Astrocyte (in vitro differentiated cells and primary cell): ENCODE measurements at regions not wholly inside any gene's neighbourhood (a gene's known extent, or its start where the extent isn't known, plus 50 kb on each side); places are given as distances from the start of the nearest gene placed in this dataset.

Source experiments
- DNase-seq: peaks from one replicate; pipeline ENCODE4 v3.0.0-alpha.2; 2010; ENCODE audit warnings: low read depth
- FAIRE-seq: peaks from 2 replicates; lab custom pipeline; 2011; peaks lifted over from hg19 to GRCh38; lab: Jason Lieb, UNC
- H2AFZ ChIP-seq: 2 replicates; pipeline ENCODE4 v1.6.0; 2012; ENCODE audit warnings: low read depth, low read length, inconsistent platforms
- H3K27ac ChIP-seq: 2 replicates; pipeline ENCODE4 v1.5.1; 2011; ENCODE audit warnings: low read depth, low read length, inconsistent platforms
- H3K27me3 ChIP-seq: 2 replicates; pipeline ENCODE4 v1.6.0; 2011; ENCODE audit warnings: low read length, inconsistent platforms; ENCODE audit not compliant: insufficient read depth
- H3K36me3 ChIP-seq: 2 replicates; pipeline ENCODE4 v1.5.1; 2011; ENCODE audit warnings: low read length, inconsistent platforms; ENCODE audit not compliant: insufficient read depth
- H3K4me1 ChIP-seq: 2 replicates; pipeline ENCODE4 v1.5.1; 2011; ENCODE audit warnings: low read length, inconsistent platforms; ENCODE audit not compliant: insufficient read depth
- H3K4me2 ChIP-seq: 2 replicates; pipeline ENCODE4 v1.6.0; 2012; ENCODE audit warnings: low read length, inconsistent platforms
- H3K4me3 ChIP-seq: 2 replicates; pipeline ENCODE4 v1.5.1; 2011; ENCODE audit warnings: low read depth, mild to moderate bottlenecking, low read length, inconsistent platforms; ENCODE audit not compliant: insufficient read depth
- H3K79me2 ChIP-seq: 2 replicates; pipeline ENCODE4 v1.6.0; 2012; ENCODE audit warnings: mild to moderate bottlenecking, low read length, inconsistent platforms; ENCODE audit not compliant: insufficient read depth
- H3K9ac ChIP-seq: 2 replicates; pipeline ENCODE4 v1.6.0; 2012; ENCODE audit warnings: mild to moderate bottlenecking, low read length, inconsistent platforms
- H3K9me3 ChIP-seq: 2 replicates; pipeline ENCODE4 v1.5.1; 2012; ENCODE audit warnings: low read depth, mild to moderate bottlenecking, low read length, inconsistent platforms; ENCODE audit not compliant: insufficient read depth
- H4K20me1 ChIP-seq: 2 replicates; pipeline ENCODE4 v1.6.0; 2012; ENCODE audit warnings: low read length, inconsistent platforms; ENCODE audit not compliant: insufficient read depth
- H3K27ac Mint-ChIP-seq: one replicate; pipeline ENCODE4 v1.8.0; 2021; ENCODE audit warnings: mild to moderate bottlenecking, mixed read lengths; ENCODE audit not compliant: unreplicated experiment
- H3K27me3 Mint-ChIP-seq: one replicate; pipeline ENCODE4 v1.8.0; 2021; ENCODE audit warnings: low read depth, mixed read lengths; ENCODE audit not compliant: unreplicated experiment
- H3K36me3 Mint-ChIP-seq: one replicate; pipeline ENCODE4 v1.8.0; 2021; ENCODE audit warnings: low read depth, mixed read lengths; ENCODE audit not compliant: unreplicated experiment
- H3K4me1 Mint-ChIP-seq: one replicate; pipeline ENCODE4 v1.8.0; 2021; ENCODE audit warnings: low read depth, mixed read lengths; ENCODE audit not compliant: unreplicated experiment
- H3K4me3 Mint-ChIP-seq: one replicate; pipeline ENCODE4 v1.8.0; 2021; ENCODE audit warnings: mild to moderate bottlenecking, moderate library complexity, mixed read lengths; ENCODE audit not compliant: unreplicated experiment
- H3K9me3 Mint-ChIP-seq: one replicate; pipeline ENCODE4 v1.8.0; 2021; ENCODE audit warnings: mild to moderate bottlenecking, mixed read lengths; ENCODE audit not compliant: unreplicated experiment
- CTCF ChIP-seq: IDR thresholded peaks from 2 replicates; pipeline ENCODE4 v1.5.1; 2011; ENCODE audit warnings: low read depth, mild to moderate bottlenecking, inconsistent platforms, low read length, moderate library complexity; ENCODE audit not compliant: insufficient read depth
- EZH2 ChIP-seq: IDR thresholded peaks from 2 replicates; pipeline ENCODE4 v1.6.1; 2012; ENCODE audit warnings: mild to moderate bottlenecking, low read length, inconsistent platforms; ENCODE audit not compliant: insufficient read depth

- Histone ChIP-seq H3K27ac (no peak overlapping the region), H2AFZ (no peak overlapping the region), H3K9ac (no peak overlapping the region), H4K20me1 (no peaks in the 10 kb centered on the region), H3K79me2 (no peaks in the 10 kb centered on the region), H3K4me2 (no peak overlapping the region), H3K4me3 (no peak overlapping the region), H3K27me3 (no peaks in the 10 kb centered on the region), H3K36me3 (no peaks in the 10 kb centered on the region), H3K4me1 (no peaks in the 10 kb centered on the region), H3K9me3 (no peaks in the 10 kb centered on the region)
- DNase-seq (no peak), FAIRE-seq (no peak)
- Mint-ChIP-seq H3K4me1 (peaks cover 3% of the 10 kb centered on the region), H3K27ac (no peak overlapping the region), H3K36me3 (no peaks in the 10 kb centered on the region), H3K4me3 (no peak overlapping the region), H3K27me3 (no peaks in the 10 kb centered on the region), H3K9me3 (no peaks in the 10 kb centered on the region)
- no peak for TF ChIP-seq CTCF
- no peak for TF ChIP-seq EZH2
Observed at GRCh38 chr2:107545851-107546250, 280.8 kb upstream of the RGPD4 start.

GRCh38 chr2:107548216-107548615, 278.5 kb upstream of the RGPD4 start:
- Mint-ChIP-seq H3K9me3 (no peaks in the 10 kb centered on the region), H3K4me1 (no peaks in the 10 kb centered on the region), H3K27ac (no peak overlapping the region), H3K27me3 (no peaks in the 10 kb centered on the region), H3K4me3 (no peak overlapping the region), H3K36me3 (no peaks in the 10 kb centered on the region)
- TF ChIP-seq EZH2 (no peak), CTCF (no peak)
- H3K79me2 ChIP-seq: no peaks in the 10 kb centered on the region
- no peaks in the 10 kb centered on the region for H3K4me1 ChIP-seq
- FAIRE-seq (no peak), DNase-seq (no peak)
- H3K9ac ChIP-seq: no peak overlapping the region
- H3K27me3 ChIP-seq: no peaks in the 10 kb centered on the region
- H3K9me3 ChIP-seq: no peaks in the 10 kb centered on the region
- H3K36me3 ChIP-seq: no peaks in the 10 kb centered on the region
- H3K4me2 ChIP-seq: no peak overlapping the region
- no peaks in the 10 kb centered on the region for H4K20me1 ChIP-seq
- no peak overlapping the region for H2AFZ ChIP-seq
- no peak overlapping the region for H3K27ac ChIP-seq
- H3K4me3 ChIP-seq: no peak overlapping the region

DNA sequence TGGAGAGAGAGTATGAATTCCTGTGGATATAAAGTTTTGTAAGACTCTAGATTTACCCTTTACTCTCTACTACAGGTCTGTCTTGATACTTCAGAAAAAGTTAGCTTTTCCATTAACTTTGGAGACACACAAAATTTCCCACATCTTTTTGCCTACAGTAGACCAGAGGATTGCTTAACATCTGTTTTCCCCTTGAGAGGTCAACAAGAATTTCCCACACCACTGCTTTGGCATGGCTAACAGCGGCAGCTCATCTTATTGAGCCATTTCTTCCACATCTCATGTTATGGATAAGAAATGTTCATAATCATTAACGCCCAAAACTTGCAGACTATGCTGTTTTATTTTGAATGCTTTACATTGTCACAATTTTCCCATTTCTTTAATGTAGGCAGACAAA, 273.6 kb upstream of the RGPD4 start:
- FAIRE-seq: no peak
- Mint-ChIP-seq H3K27ac (no peak overlapping the region), H3K27me3 (no peaks in the 10 kb centered on the region), H3K4me3 (no peak overlapping the region), H3K9me3 (peaks cover 8% of the 10 kb centered on the region), H3K36me3 (peaks cover 2% of the 10 kb centered on the region), H3K4me1 (no peaks in the 10 kb centered on the region)
- no peaks in the 10 kb centered on the region for H3K36me3 ChIP-seq
- H3K9ac ChIP-seq: no peak overlapping the region
- H2AFZ ChIP-seq: no peak overlapping the region
- H3K27ac ChIP-seq: no peak overlapping the region
- H3K4me2 ChIP-seq: no peak overlapping the region
- no peaks in the 10 kb centered on the region for H3K27me3 ChIP-seq
- TF ChIP-seq EZH2 (no peak), CTCF (no peak)
- DNase-seq: no peak
- H3K9me3 ChIP-seq: peaks cover 6% of the 10 kb centered on the region
- no peak overlapping the region for H3K4me3 ChIP-seq
- H3K79me2 ChIP-seq: no peaks in the 10 kb centered on the region
- H3K4me1 ChIP-seq: no peaks in the 10 kb centered on the region
- H4K20me1 ChIP-seq: no peaks in the 10 kb centered on the region
